ENCODE measurements at regions not wholly inside any gene's neighbourhood (a gene's known extent, or its start where the extent isn't known, plus 50 kb on each side); places are given as distances from the start of the nearest gene placed in this dataset.

DNA sequence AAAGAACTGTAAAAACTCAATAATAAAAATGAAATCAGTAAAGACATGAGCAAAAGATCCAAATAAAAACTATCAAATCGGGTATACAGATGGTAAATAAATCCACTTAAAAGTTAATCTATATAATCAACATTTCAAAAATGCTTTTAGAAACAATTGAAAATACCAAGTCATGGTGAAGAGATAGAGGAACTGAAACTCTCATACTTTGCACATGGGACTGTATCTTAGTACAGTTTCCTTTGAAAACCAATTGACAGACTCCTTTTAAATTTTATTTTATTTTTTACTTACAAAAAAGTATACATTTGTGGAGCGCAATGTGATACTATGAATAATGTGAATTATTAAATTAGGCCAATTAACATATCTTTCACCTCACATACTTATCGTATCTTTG, 98.6 kb upstream of the FAR2 start:
- TF ChIP-seq, protein P1, sequence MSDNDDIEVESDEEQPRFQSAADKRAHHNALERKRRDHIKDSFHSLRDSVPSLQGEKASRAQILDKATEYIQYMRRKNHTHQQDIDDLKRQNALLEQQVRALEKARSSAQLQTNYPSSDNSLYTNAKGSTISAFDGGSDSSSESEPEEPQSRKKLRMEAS (IDR thresholded peaks at IDR 0.05), result no peak
- TF ChIP-seq TEAD4 (IDR thresholded peaks at IDR 0.05), result no peak
- TF ChIP-seq FOXM1 (IDR thresholded peaks at IDR 0.05; ENCODE audit: borderline replicate concordance, low read depth), result no peak
- TF ChIP-seq ZBTB7A (IDR thresholded peaks at IDR 0.05; ENCODE audit: low read depth), result no peak
- TF ChIP-seq EGR1 (IDR thresholded peaks at IDR 0.05), result no peak
- no peak for TF ChIP-seq CEBPB (IDR thresholded peaks at IDR 0.05)
- no peak for TF ChIP-seq TAF1 (IDR thresholded peaks at IDR 0.05; ENCODE audit: low read depth)
- no peak for TF ChIP-seq YY1 (IDR thresholded peaks at IDR 0.05; ENCODE audit: low read depth)
- TF ChIP-seq EP300 (IDR thresholded peaks at IDR 0.05; ENCODE audit: borderline replicate concordance), result no peak
- no peak for TF ChIP-seq RAD21 (IDR thresholded peaks at IDR 0.05; ENCODE audit: low read depth)
- TF ChIP-seq, protein P2, sequence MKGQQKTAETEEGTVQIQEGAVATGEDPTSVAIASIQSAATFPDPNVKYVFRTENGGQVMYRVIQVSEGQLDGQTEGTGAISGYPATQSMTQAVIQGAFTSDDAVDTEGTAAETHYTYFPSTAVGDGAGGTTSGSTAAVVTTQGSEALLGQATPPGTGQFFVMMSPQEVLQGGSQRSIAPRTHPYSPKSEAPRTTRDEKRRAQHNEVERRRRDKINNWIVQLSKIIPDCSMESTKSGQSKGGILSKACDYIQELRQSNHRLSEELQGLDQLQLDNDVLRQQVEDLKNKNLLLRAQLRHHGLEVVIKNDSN (IDR thresholded peaks at IDR 0.05), result no peak
- TF ChIP-seq, protein P3, sequence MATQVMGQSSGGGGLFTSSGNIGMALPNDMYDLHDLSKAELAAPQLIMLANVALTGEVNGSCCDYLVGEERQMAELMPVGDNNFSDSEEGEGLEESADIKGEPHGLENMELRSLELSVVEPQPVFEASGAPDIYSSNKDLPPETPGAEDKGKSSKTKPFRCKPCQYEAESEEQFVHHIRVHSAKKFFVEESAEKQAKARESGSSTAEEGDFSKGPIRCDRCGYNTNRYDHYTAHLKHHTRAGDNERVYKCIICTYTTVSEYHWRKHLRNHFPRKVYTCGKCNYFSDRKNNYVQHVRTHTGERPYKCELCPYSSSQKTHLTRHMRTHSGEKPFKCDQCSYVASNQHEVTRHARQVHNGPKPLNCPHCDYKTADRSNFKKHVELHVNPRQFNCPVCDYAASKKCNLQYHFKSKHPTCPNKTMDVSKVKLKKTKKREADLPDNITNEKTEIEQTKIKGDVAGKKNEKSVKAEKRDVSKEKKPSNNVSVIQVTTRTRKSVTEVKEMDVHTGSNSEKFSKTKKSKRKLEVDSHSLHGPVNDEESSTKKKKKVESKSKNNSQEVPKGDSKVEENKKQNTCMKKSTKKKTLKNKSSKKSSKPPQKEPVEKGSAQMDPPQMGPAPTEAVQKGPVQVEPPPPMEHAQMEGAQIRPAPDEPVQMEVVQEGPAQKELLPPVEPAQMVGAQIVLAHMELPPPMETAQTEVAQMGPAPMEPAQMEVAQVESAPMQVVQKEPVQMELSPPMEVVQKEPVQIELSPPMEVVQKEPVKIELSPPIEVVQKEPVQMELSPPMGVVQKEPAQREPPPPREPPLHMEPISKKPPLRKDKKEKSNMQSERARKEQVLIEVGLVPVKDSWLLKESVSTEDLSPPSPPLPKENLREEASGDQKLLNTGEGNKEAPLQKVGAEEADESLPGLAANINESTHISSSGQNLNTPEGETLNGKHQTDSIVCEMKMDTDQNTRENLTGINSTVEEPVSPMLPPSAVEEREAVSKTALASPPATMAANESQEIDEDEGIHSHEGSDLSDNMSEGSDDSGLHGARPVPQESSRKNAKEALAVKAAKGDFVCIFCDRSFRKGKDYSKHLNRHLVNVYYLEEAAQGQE (IDR thresholded peaks at IDR 0.05; ENCODE audit: low read depth), result no peak
- TF ChIP-seq TCF12 (IDR thresholded peaks at IDR 0.05; ENCODE audit: low read depth), result no peak
- TF ChIP-seq NFIC (IDR thresholded peaks at IDR 0.05), result no peak
- TF ChIP-seq CREB1 (IDR thresholded peaks at IDR 0.05; ENCODE audit: low read depth), result no peak

DNA sequence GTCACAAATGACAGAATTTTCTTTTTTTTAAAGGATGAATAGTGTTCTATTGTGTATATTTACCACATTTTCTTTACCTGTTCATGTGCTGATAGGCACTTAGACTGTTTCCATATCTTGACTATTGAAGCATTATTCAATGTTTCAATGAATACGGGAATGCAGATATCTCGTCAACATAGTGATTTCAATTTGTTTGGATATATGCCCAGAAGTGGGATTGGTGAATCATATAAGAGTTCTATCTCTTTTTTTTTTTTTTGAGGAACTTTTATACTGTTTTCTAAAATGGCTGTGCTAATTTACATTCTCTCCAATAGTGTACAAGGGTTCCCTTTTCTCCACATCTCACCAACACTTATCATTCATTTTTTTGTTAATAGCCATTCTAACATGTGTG, 97.9 kb upstream of the FAR2 start:
- TF ChIP-seq, protein P3 (IDR thresholded peaks at IDR 0.05; ENCODE audit: low read depth), result no peak
- TF ChIP-seq EGR1 (IDR thresholded peaks at IDR 0.05) (no peak), FOXM1 (IDR thresholded peaks at IDR 0.05; ENCODE audit: borderline replicate concordance, low read depth) (no peak), ZBTB7A (IDR thresholded peaks at IDR 0.05; ENCODE audit: low read depth) (no peak), RAD21 (IDR thresholded peaks at IDR 0.05; ENCODE audit: low read depth) (no peak), EP300 (IDR thresholded peaks at IDR 0.05; ENCODE audit: borderline replicate concordance) (no peak), CEBPB (IDR thresholded peaks at IDR 0.05) (no peak), TEAD4 (IDR thresholded peaks at IDR 0.05) (no peak), TAF1 (IDR thresholded peaks at IDR 0.05; ENCODE audit: low read depth) (no peak), CREB1 (IDR thresholded peaks at IDR 0.05; ENCODE audit: low read depth) (no peak), YY1 (IDR thresholded peaks at IDR 0.05; ENCODE audit: low read depth) (no peak), TCF12 (IDR thresholded peaks at IDR 0.05; ENCODE audit: low read depth) (no peak), NFIC (IDR thresholded peaks at IDR 0.05) (no peak)
- TF ChIP-seq, protein P1 (IDR thresholded peaks at IDR 0.05), result no peak
- TF ChIP-seq, protein P2 (IDR thresholded peaks at IDR 0.05), result no peak

DNA sequence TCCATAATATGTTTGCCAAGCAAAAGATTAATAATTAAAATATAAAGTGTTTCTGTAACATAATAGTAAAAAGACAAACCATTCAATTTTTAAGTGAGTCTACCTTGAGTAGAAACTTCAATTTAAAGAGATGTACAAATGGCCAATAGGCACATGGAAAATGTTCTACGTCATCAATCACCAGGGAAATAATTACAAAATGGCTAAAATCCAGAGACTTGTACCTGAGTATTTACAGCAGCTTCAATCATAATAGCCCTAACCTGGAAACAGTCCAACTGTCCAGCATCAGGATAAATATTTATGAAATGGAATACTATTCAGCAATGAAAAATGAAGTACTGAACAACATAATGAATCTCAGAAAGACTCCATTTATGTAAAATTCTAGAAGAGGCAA, 95.5 kb upstream of the FAR2 start:
- TF ChIP-seq ZBTB7A (IDR thresholded peaks at IDR 0.05; ENCODE audit: low read depth), result no peak
- no peak for TF ChIP-seq TEAD4 (IDR thresholded peaks at IDR 0.05)
- no peak for TF ChIP-seq TAF1 (IDR thresholded peaks at IDR 0.05; ENCODE audit: low read depth)
- TF ChIP-seq TCF12 (IDR thresholded peaks at IDR 0.05; ENCODE audit: low read depth), result no peak
- TF ChIP-seq RAD21 (IDR thresholded peaks at IDR 0.05; ENCODE audit: low read depth), result no peak
- TF ChIP-seq EGR1 (IDR thresholded peaks at IDR 0.05), result no peak
- TF ChIP-seq, protein P1 (IDR thresholded peaks at IDR 0.05), result no peak
- TF ChIP-seq EP300 (IDR thresholded peaks at IDR 0.05; ENCODE audit: borderline replicate concordance), result no peak
- TF ChIP-seq YY1 (IDR thresholded peaks at IDR 0.05; ENCODE audit: low read depth), result no peak
- TF ChIP-seq CREB1 (IDR thresholded peaks at IDR 0.05; ENCODE audit: low read depth), result no peak
- TF ChIP-seq CEBPB (IDR thresholded peaks at IDR 0.05), result no peak
- TF ChIP-seq NFIC (IDR thresholded peaks at IDR 0.05), result no peak
- no peak for TF ChIP-seq FOXM1 (IDR thresholded peaks at IDR 0.05; ENCODE audit: borderline replicate concordance, low read depth)
- TF ChIP-seq, protein P3 (IDR thresholded peaks at IDR 0.05; ENCODE audit: low read depth), result no peak
- TF ChIP-seq, protein P2 (IDR thresholded peaks at IDR 0.05), result no peak

Measured in Ishikawa (cell line).